ENCODE measurements at regions not wholly inside any gene's neighbourhood (a gene's known extent, or its start where the extent isn't known, plus 50 kb on each side); places are given as distances from the start of the nearest gene placed in this dataset.

DNA sequence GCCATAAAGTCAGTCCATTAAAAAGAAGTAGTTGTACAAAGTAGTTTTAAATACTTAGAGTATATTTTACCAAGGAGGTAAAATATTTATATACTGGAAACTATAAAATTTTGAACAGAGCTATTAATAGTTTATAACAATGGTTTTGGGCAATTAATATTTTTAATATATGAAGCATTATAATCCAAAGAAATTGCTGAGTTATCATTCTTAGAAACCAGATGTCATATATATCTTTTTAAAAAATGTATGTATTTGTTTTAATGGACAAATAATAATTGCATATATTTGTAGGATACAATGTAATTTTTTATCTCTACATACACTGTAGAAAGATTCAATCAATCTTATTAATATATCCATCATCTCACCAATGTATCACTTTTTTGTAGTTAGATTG, 207.8 kb downstream of the CXXC4 start:
- TF ChIP-seq EZH2 (IDR thresholded peaks at IDR 0.05; ENCODE audit: insufficient read depth, low read length) = no peak
- TF ChIP-seq, protein P1, sequence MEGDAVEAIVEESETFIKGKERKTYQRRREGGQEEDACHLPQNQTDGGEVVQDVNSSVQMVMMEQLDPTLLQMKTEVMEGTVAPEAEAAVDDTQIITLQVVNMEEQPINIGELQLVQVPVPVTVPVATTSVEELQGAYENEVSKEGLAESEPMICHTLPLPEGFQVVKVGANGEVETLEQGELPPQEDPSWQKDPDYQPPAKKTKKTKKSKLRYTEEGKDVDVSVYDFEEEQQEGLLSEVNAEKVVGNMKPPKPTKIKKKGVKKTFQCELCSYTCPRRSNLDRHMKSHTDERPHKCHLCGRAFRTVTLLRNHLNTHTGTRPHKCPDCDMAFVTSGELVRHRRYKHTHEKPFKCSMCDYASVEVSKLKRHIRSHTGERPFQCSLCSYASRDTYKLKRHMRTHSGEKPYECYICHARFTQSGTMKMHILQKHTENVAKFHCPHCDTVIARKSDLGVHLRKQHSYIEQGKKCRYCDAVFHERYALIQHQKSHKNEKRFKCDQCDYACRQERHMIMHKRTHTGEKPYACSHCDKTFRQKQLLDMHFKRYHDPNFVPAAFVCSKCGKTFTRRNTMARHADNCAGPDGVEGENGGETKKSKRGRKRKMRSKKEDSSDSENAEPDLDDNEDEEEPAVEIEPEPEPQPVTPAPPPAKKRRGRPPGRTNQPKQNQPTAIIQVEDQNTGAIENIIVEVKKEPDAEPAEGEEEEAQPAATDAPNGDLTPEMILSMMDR (IDR thresholded peaks at IDR 0.05; ENCODE audit: insufficient read depth, low read depth, low read length) = no peak
